ENCODE measurements at regions not wholly inside any gene's neighbourhood (a gene's known extent, or its start where the extent isn't known, plus 50 kb on each side); places are given as distances from the start of the nearest gene placed in this dataset.

- no TSS peak for BruUV-seq (replicated peaks)
- peaks cover 5% of the 10 kb centered on the region for H3K4me1 ChIP-seq (replicated peaks; ENCODE audit: insufficient read depth)
- intact Hi-C loops (cut with micrococcal nuclease; ENCODE audit: unreplicated experiment): loop anchor here (5.0 kb wide), 3 partner anchors 100 to 1140 kb away; no protein-coding TSS in a partner anchor
- no peak overlapping the region for H3K4me2 ChIP-seq
- H3K79me2 ChIP-seq (ENCODE audit: low read depth): no peaks in the 10 kb centered on the region
- H3K9me2 ChIP-seq (ENCODE audit: insufficient read depth): no peaks in the 10 kb centered on the region
- peaks cover 13% of the 10 kb centered on the region; the same call in 1 of the 2 replicates for H3K9me3 ChIP-seq (ENCODE audit: insufficient read depth, low read depth)
- H3K36me3 ChIP-seq (ENCODE audit: low read depth): no peaks in the 10 kb centered on the region
- no peak for TF ChIP-seq EZH2 (IDR thresholded peaks at IDR 0.05; ENCODE audit: low read depth)
- TF ChIP-seq CTCF (conservative IDR thresholded peaks at IDR 0.05): no peak
- CTCF ChIA-PET: no interaction called here
- H3K27me3 ChIP-seq (ENCODE audit: insufficient read depth, low read depth): no peaks in the 10 kb centered on the region
- H2AFZ ChIP-seq: no peak overlapping the region
- 0 out of 2 replicates have a peak, but pooled peaks cover 5% of the 10 kb centered on the region for H3F3A ChIP-seq (ENCODE audit: insufficient read depth, low read depth)
- H3K27ac ChIP-seq: no peak overlapping the region
- H3K4me3 ChIP-seq: no peak overlapping the region
- POLR2A ChIA-PET (ENCODE audit: unreplicated experiment): interaction anchor here (0.7 kb wide), 1 partner anchor 293 kb away, joined by 3 read pairs; the partner anchor contains the start of gene HS3ST1
- no peaks in the 10 kb centered on the region for H4K20me1 ChIP-seq (ENCODE audit: insufficient read depth)
- DNase-seq: no peak
Observed at GRCh38 chr4:11722223-11722622, 293.5 kb upstream of the HS3ST1 start.

DNA sequence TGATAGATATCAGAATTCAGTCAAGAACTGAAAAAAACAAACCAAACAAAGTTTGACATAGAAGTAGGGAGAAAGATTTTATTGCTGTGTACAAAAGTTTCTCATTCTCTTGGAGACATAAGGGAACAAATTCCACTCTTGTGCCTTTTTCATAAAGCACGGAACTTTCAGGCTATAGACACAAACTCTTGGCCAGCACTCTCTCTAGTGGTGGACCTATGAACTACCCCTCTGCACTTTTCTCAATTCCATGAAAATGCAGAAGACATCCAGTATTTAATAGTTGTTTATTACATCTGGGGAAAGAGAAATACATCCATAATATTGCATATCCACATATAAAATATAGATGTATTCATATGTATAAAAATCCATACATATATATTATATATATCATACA, 291.6 kb upstream of the HS3ST1 start:
- H3K79me2 ChIP-seq (ENCODE audit: low read depth): no peaks in the 10 kb centered on the region
- intact Hi-C loops (cut with micrococcal nuclease; ENCODE audit: unreplicated experiment): loop anchor here (1.0 to 5.0 kb wide), 6 partner anchors 22 to 1138 kb away; no protein-coding TSS in a partner anchor
- no peak for TF ChIP-seq EZH2 (IDR thresholded peaks at IDR 0.05; ENCODE audit: low read depth)
- peak; percentile 76 for TF ChIP-seq CTCF (conservative IDR thresholded peaks at IDR 0.05)
- no peak overlapping the region for H2AFZ ChIP-seq
- H3K4me2 ChIP-seq: no peak overlapping the region
- POLR2A ChIA-PET (ENCODE audit: unreplicated experiment): no interaction called here
- no peaks in the 10 kb centered on the region for H3K9me2 ChIP-seq (ENCODE audit: insufficient read depth)
- peaks cover 16% of the 10 kb centered on the region; the same call in 1 of the 2 replicates for H3K9me3 ChIP-seq (ENCODE audit: insufficient read depth, low read depth)
- peak overlapping the region; percentile 41; the same call in 1 of the 2 replicates for H3K27ac ChIP-seq
- H3K4me3 ChIP-seq: no peak overlapping the region
- H3K27me3 ChIP-seq (ENCODE audit: insufficient read depth, low read depth): no peaks in the 10 kb centered on the region
- 0 out of 2 replicates have a peak, but pooled peaks cover 5% of the 10 kb centered on the region for H3F3A ChIP-seq (ENCODE audit: insufficient read depth, low read depth)
- no TSS peak for BruUV-seq (replicated peaks)
- CTCF ChIA-PET: interaction anchor here (1.0 kb wide), 1 partner anchor 85 kb away, joined by 3 read pairs; no protein-coding TSS in a partner anchor
- H3K36me3 ChIP-seq (ENCODE audit: low read depth): no peaks in the 10 kb centered on the region
- peak in 1 of 2 experiments; percentile 46 for DNase-seq
- no peaks in the 10 kb centered on the region for H4K20me1 ChIP-seq (ENCODE audit: insufficient read depth)
- peaks cover 5% of the 10 kb centered on the region for H3K4me1 ChIP-seq (replicated peaks; ENCODE audit: insufficient read depth)

DNA sequence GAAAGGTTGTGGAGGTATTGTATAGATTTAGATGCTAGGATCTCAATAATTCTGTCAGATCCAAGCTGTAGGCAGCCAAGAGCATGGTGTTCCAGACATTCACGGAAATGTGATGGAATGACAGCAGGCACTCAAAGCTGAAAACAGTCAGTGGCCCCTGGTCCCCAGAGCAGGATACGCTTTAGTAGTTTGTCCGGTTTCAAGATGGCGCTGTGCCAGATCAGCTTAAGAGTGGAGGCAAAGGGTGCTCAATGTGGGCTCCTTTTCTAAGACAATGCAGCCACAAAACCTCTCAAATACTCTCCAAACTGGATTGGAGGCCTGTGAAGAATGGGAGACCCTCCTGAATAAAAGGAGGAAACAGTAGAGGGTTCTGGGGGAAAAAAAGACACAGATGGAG, 291.2 kb upstream of the HS3ST1 start:
- ChIA-PET POLR2A (ENCODE audit: unreplicated experiment) (no interaction called here), CTCF (interaction anchor here (0.8 to 1.0 kb wide), 2 partner anchors 17 to 85 kb away, joined by 3 to 5 read pairs; no protein-coding TSS in a partner anchor)
- Histone ChIP-seq H3K36me3 (ENCODE audit: low read depth) (no peaks in the 10 kb centered on the region), H3K4me1 (replicated peaks; ENCODE audit: insufficient read depth) (peaks cover 5% of the 10 kb centered on the region), H4K20me1 (ENCODE audit: insufficient read depth) (no peaks in the 10 kb centered on the region), H3K9me3 (ENCODE audit: insufficient read depth, low read depth) (peaks cover 16% of the 10 kb centered on the region; the same call in 1 of the 2 replicates), H3K4me3 (no peak overlapping the region), H3F3A (ENCODE audit: insufficient read depth, low read depth) (0 out of 2 replicates have a peak, but pooled peaks cover 4% of the 10 kb centered on the region), H3K9me2 (ENCODE audit: insufficient read depth) (no peaks in the 10 kb centered on the region), H3K79me2 (ENCODE audit: low read depth) (no peaks in the 10 kb centered on the region), H3K27me3 (ENCODE audit: insufficient read depth, low read depth) (no peaks in the 10 kb centered on the region), H3K27ac (peak overlapping the region; percentile 41; the same call in 1 of the 2 replicates), H2AFZ (no peak overlapping the region), H3K4me2 (no peak overlapping the region)
- BruUV-seq (replicated peaks): no TSS peak
- intact Hi-C loops (cut with micrococcal nuclease; ENCODE audit: unreplicated experiment): loop anchor here (1.0 to 5.0 kb wide), 6 partner anchors 22 to 1138 kb away; no protein-coding TSS in a partner anchor
- TF ChIP-seq CTCF (conservative IDR thresholded peaks at IDR 0.05): no peak
- no peak for DNase-seq

Measured in PC-9 (cell line).